ENCODE measurements at regions not wholly inside any gene's neighbourhood (a gene's known extent, or its start where the extent isn't known, plus 50 kb on each side); places are given as distances from the start of the nearest gene placed in this dataset.

DNA sequence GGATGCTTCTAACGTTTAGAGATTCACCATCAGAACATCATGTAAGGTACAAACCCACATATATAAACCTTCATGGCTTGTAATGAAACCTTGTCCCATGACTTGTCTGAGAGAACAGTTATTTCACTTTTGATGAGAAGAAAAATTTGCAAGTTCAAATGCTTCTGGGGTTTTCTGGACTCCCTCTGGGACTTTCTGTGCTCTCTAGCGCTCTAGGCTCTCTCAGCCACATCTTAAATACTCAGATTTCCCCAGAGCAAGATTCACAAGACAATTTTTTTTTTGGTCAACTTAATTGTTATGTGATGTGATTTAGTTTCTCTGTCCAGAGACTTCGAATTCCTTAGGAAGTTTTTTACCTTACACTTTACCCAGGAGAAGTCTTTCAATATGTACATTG lies 282.8 kb upstream of the EDNRB start:
- Mint-ChIP-seq H3K4me3 (ENCODE audit: unreplicated experiment) (no peak overlapping the region), H3K36me3 (ENCODE audit: unreplicated experiment) (no peaks in the 10 kb centered on the region), H3K27ac (ENCODE audit: unreplicated experiment) (no peak overlapping the region), H3K9me3 (ENCODE audit: unreplicated experiment) (no peaks in the 10 kb centered on the region), H3K4me1 (ENCODE audit: unreplicated experiment) (no peaks in the 10 kb centered on the region), H3K27me3 (ENCODE audit: unreplicated experiment) (peaks cover 2% of the 10 kb centered on the region)
- TF ChIP-seq CTCF (IDR thresholded peaks at IDR 0.05): no peak
- DNase-seq (ENCODE audit: extremely low spot score, unreplicated experiment): no peak

- Mint-ChIP-seq H3K9me3 (ENCODE audit: unreplicated experiment) (no peaks in the 10 kb centered on the region), H3K4me1 (ENCODE audit: unreplicated experiment) (no peaks in the 10 kb centered on the region), H3K27me3 (ENCODE audit: unreplicated experiment) (peaks cover 2% of the 10 kb centered on the region), H3K36me3 (ENCODE audit: unreplicated experiment) (no peaks in the 10 kb centered on the region), H3K4me3 (ENCODE audit: unreplicated experiment) (no peak overlapping the region), H3K27ac (ENCODE audit: unreplicated experiment) (no peak overlapping the region)
- no peak for DNase-seq (ENCODE audit: extremely low spot score, unreplicated experiment)
- TF ChIP-seq CTCF (IDR thresholded peaks at IDR 0.05): no peak
Measured at GRCh38 chr13:78198821-78199220, 280.2 kb upstream of the EDNRB start.

DNA sequence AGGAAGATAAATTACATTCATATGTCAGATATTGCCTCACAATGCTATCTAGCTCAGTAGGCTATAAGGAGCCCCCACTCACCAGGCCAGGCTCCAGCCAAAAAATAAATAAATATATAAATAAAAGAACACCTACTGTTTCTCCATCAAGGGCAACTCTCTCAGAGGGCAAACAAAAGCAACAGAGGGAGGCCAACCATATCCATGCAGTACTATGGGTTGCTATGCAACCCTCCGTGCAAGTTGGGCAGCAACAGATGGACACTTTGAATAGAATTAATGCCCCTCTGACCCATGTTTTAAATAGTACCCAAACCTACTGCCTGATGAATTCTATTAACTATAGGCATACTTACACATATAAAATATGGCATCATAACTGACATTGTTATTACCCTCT lies 279.8 kb upstream of the EDNRB start:
- H3K36me3 Mint-ChIP-seq (ENCODE audit: unreplicated experiment): no peaks in the 10 kb centered on the region
- peaks cover 2% of the 10 kb centered on the region for H3K27me3 Mint-ChIP-seq (ENCODE audit: unreplicated experiment)
- no peaks in the 10 kb centered on the region for H3K9me3 Mint-ChIP-seq (ENCODE audit: unreplicated experiment)
- no peak overlapping the region for H3K4me3 Mint-ChIP-seq (ENCODE audit: unreplicated experiment)
- no peaks in the 10 kb centered on the region for H3K4me1 Mint-ChIP-seq (ENCODE audit: unreplicated experiment)
- no peak for TF ChIP-seq CTCF (IDR thresholded peaks at IDR 0.05)
- H3K27ac Mint-ChIP-seq (ENCODE audit: unreplicated experiment): no peak overlapping the region
- DNase-seq (ENCODE audit: extremely low spot score, unreplicated experiment): no peak

DNA sequence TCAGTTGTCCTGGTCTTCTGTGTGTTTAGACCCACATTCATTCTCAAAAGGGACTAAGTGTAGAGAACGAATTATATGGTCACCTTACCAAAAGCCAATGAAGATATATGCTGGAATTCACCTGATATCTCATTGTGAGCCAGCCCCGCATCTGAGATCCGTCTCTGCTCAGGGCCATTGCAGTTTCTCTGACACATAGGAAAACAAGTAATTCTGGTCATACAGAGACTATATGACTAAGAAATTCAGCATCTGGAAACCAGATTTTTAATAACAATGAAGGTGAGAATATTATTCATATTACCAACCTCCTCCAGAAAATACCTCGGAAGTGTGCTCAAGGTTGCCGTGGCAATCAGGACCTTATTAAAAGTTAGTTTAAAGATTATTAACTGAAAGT lies 278.6 kb upstream of the EDNRB start:
- Mint-ChIP-seq H3K4me1 (ENCODE audit: unreplicated experiment) (no peaks in the 10 kb centered on the region), H3K4me3 (ENCODE audit: unreplicated experiment) (no peak overlapping the region), H3K27me3 (ENCODE audit: unreplicated experiment) (peaks cover 2% of the 10 kb centered on the region), H3K36me3 (ENCODE audit: unreplicated experiment) (no peaks in the 10 kb centered on the region), H3K27ac (ENCODE audit: unreplicated experiment) (no peak overlapping the region), H3K9me3 (ENCODE audit: unreplicated experiment) (no peaks in the 10 kb centered on the region)
- no peak for DNase-seq (ENCODE audit: extremely low spot score, unreplicated experiment)
- TF ChIP-seq CTCF (IDR thresholded peaks at IDR 0.05): no peak

DNA sequence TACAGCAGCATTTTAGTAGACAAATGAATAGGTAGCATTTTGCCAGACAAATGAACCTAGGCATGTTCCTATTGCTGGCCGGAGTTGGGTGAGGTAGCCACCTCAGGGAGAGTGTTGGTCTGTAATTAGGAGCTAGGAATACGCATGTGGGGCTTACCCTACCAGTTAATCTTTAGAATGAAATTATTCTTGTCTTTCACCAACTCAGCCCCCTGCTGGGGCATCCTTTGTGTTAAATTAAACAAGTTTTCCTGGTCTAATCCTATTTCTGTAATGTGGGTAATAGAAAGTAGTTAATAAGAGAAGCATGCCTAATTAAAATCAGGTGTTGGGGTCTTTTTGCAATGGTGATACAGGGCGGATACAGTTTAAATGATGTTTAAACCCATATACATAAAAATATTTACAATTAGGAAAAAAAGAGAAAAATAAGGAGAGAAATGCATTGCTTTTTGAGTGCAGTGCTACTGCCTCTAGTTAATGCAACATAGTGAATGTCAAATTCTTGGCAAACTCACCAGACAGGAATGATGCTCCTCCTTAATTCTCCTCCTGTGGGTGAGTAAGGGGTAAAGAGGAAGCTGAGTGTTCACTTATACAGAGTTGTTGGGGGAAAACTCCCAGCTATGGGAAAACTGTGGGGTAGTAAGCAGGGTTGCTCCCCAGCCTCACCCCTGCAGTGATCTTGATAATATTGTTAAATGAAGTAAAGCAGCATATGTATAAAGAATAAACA lies 276.4 kb upstream of the EDNRB start:
- DNase-seq (ENCODE audit: extremely low spot score, unreplicated experiment): no peak
- Mint-ChIP-seq H3K36me3 (ENCODE audit: unreplicated experiment) (no peaks in the 10 kb centered on the region), H3K27ac (ENCODE audit: unreplicated experiment) (no peak overlapping the region), H3K9me3 (ENCODE audit: unreplicated experiment) (no peaks in the 10 kb centered on the region), H3K4me3 (ENCODE audit: unreplicated experiment) (no peak overlapping the region), H3K4me1 (ENCODE audit: unreplicated experiment) (no peaks in the 10 kb centered on the region), H3K27me3 (ENCODE audit: unreplicated experiment) (no peaks in the 10 kb centered on the region)
- TF ChIP-seq CTCF (IDR thresholded peaks at IDR 0.05): no peak
